Calu3 (cell line): ENCODE measurements at regions not wholly inside any gene's neighbourhood (a gene's known extent, or its start where the extent isn't known, plus 50 kb on each side); places are given as distances from the start of the nearest gene placed in this dataset.

ENCODE experiments used
- BruUV-seq: library from RNA; stranded (reverse); fragments of 400-500 nt; replicated peaks from 2 replicates; lab custom pipeline; 2021; lab: Mats Ljungman, UMichigan
- CTCF ChIA-PET: fragments of 300-600 bp; sonication (Branson Sonifier 250); formaldehyde crosslinking; loops from one replicate; lab custom pipeline; 2022; ENCODE audit warnings: antibody characterized with exemption; lab: Charles Lee
- DNase-seq: peaks from one replicate; pipeline ENCODE4 v3.0.0; 2022
- H3K27ac Mint-ChIP-seq: one replicate; pipeline ENCODE4 v1.8.0; 2022; ENCODE audit warnings: mixed read lengths; ENCODE audit not compliant: unreplicated experiment
- H3K27me3 Mint-ChIP-seq: one replicate; pipeline ENCODE4 v1.8.0; 2022; ENCODE audit warnings: mixed read lengths; ENCODE audit not compliant: unreplicated experiment
- H3K36me3 Mint-ChIP-seq: one replicate; pipeline ENCODE4 v1.8.0; 2022; ENCODE audit warnings: mild to moderate bottlenecking, moderate library complexity, mixed read lengths; ENCODE audit not compliant: insufficient read depth, unreplicated experiment
- H3K4me1 Mint-ChIP-seq: one replicate; pipeline ENCODE4 v1.8.0; 2022; ENCODE audit warnings: mild to moderate bottlenecking, low read depth, mixed read lengths; ENCODE audit not compliant: unreplicated experiment
- H3K4me3 Mint-ChIP-seq: one replicate; pipeline ENCODE4 v1.8.0; 2022; ENCODE audit warnings: mild to moderate bottlenecking, low read depth, moderate library complexity, mixed read lengths; ENCODE audit not compliant: unreplicated experiment
- H3K9me3 Mint-ChIP-seq: one replicate; pipeline ENCODE4 v1.8.0; 2022; ENCODE audit warnings: low read depth, mixed read lengths; ENCODE audit not compliant: unreplicated experiment
- intact Hi-C: fragments of 100-400 bp; cut with micrococcal nuclease; formaldehyde crosslinking; loops from one replicate; pipeline ENCODE4 v1.10.0; 2022; ENCODE audit not compliant: unreplicated experiment
- TF ChIP-seq, protein P1 (sequence below): fragments of 200-600 bp; IDR thresholded peaks from one replicate; pipeline ENCODE4 v1.8.0; 2022; ENCODE audit warnings: antibody characterized with exemption; ENCODE audit not compliant: unreplicated experiment

DNA sequence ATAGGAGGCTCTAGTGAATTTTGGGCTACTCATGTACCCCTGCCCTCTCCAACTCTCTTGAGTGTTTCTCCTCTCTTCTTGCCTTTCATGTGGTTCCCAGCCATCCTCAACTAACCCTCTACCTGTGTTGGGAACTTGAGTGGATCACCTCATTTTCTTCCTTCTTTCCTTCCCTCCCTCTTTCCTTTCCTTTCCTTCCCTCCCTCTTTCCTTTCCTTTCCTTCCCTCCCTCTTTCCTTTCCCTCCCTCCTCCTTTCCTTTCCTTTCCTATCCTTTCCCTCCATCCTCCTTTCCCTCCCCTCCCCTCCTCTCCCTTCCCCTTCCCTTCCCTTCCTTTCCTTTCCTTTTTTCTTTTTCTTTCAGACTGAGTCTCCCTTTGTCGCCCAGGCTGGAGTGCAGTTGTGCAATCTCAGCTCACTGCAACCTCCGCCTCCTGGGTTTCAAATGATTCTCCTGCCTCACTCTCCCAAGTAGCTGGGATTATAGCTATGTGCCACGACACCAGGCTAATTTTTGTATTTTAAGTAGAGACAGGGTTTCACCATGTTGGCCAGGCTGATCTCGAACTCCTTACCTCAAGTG is 63.8 kb downstream of the BTBD3 start:
- Mint-ChIP-seq H3K4me3 (no peak overlapping the region), H3K27me3 (no peaks in the 10 kb centered on the region), H3K4me1 (no peaks in the 10 kb centered on the region), H3K9me3 (no peaks in the 10 kb centered on the region), H3K27ac (no peak overlapping the region), H3K36me3 (no peaks in the 10 kb centered on the region)
- intact Hi-C loops, result no loop called here
- no TSS peak for BruUV-seq
- TF ChIP-seq, protein P1, sequence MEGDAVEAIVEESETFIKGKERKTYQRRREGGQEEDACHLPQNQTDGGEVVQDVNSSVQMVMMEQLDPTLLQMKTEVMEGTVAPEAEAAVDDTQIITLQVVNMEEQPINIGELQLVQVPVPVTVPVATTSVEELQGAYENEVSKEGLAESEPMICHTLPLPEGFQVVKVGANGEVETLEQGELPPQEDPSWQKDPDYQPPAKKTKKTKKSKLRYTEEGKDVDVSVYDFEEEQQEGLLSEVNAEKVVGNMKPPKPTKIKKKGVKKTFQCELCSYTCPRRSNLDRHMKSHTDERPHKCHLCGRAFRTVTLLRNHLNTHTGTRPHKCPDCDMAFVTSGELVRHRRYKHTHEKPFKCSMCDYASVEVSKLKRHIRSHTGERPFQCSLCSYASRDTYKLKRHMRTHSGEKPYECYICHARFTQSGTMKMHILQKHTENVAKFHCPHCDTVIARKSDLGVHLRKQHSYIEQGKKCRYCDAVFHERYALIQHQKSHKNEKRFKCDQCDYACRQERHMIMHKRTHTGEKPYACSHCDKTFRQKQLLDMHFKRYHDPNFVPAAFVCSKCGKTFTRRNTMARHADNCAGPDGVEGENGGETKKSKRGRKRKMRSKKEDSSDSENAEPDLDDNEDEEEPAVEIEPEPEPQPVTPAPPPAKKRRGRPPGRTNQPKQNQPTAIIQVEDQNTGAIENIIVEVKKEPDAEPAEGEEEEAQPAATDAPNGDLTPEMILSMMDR, result no peak
- CTCF ChIA-PET, result no interaction called here
- no peak for DNase-seq

DNA sequence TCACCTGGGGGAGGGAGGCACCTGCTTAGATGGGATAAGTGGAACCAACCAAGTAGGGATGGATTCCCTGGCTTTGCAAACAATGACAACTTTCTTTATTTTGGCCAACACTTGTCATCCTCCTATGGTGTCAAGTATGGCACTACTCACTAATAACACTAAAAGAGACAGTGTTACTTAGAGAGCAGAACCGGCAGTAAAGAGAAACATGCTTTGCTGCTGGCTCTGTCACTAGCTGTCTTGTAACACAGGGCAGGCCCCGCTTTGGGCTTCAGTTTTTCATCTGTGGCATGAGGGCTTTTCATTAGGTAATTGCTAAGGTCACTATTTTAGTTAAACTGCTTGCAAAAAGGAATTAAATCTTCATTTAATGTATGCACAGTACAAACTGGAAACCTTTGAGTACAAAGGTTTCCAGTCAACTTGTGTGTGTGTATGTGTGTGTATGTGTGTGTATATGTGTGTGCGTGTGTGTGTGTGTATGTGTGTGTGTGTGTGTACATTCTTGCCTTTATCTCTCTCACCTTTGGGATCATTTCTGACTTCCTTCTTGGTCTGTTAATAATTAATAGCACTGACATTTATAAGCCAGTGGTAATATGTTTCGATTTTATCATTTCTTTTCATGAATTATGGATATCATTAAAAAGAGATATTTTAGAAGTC is 64.7 kb downstream of the BTBD3 start:
- Mint-ChIP-seq H3K4me1 (no peaks in the 10 kb centered on the region), H3K27ac (peak overlapping the region; percentile 44), H3K4me3 (peak overlapping the region; percentile 34), H3K27me3 (no peaks in the 10 kb centered on the region), H3K36me3 (no peaks in the 10 kb centered on the region), H3K9me3 (no peaks in the 10 kb centered on the region)
- no peak for DNase-seq
- BruUV-seq, result no TSS peak
- intact Hi-C loops, result no loop called here
- CTCF ChIA-PET, result no interaction called here
- TF ChIP-seq, protein P1, result no peak

DNA sequence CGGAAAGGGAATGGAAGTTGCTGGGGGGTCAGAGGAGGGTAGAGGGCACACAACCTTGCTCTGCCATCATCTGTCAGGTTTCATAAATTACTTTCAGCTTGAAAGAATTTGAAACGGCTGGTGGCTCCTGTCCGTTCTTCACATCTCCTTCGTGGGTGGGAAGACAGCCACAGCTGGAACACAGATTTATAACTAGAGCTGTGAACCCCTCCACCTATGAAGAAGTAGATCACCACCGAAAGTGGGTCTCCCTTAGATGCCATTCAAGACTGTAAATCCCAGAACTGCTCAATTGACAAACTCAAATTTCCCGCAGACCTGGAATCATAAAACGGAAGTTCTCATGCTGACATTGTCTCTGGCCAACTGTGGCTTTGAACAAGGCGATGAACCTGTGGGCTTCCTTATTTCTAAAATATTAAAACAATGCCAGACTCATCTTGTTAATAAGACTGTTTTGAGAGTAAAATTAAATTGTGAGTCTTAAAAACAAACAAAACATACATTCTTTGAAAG is 65.3 kb downstream of the BTBD3 start:
- H3K9me3 Mint-ChIP-seq, result no peaks in the 10 kb centered on the region
- intact Hi-C loops, result no loop called here
- DNase-seq, result no peak
- H3K27ac Mint-ChIP-seq, result peak overlapping the region; percentile 44
- no peaks in the 10 kb centered on the region for H3K4me1 Mint-ChIP-seq
- TF ChIP-seq, protein P1, result no peak
- no peaks in the 10 kb centered on the region for H3K36me3 Mint-ChIP-seq
- peak overlapping the region; percentile 34 for H3K4me3 Mint-ChIP-seq
- no TSS peak for BruUV-seq
- CTCF ChIA-PET, result no interaction called here
- H3K27me3 Mint-ChIP-seq, result no peaks in the 10 kb centered on the region

DNA sequence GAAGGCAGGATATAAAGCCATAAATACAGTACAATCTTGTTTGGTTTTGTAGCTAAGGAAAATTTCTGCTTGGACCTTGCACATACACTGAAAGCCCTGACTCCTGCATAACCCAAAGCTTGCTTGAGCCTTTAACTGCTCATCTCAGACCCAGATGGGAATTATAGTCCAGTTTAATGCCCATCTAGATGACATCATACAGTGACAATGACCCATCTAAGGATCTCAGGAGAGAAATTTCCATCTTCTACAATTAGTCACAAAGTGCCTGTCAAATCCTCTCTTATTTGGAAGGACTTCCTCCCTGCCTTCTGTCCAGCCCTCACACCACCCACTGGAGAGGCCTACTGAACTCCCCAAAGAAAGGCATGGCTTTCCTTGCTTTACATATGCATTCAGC is 69.3 kb downstream of the BTBD3 start:
- no peak for DNase-seq
- no peaks in the 10 kb centered on the region for H3K4me1 Mint-ChIP-seq
- no peak overlapping the region for H3K4me3 Mint-ChIP-seq
- no peaks in the 10 kb centered on the region for H3K27me3 Mint-ChIP-seq
- H3K27ac Mint-ChIP-seq, result no peak overlapping the region
- TF ChIP-seq, protein P1, result no peak
- CTCF ChIA-PET, result interaction anchor here (0.6 kb wide), 1 partner anchor 733 kb away, joined by 3 read pairs; no protein-coding TSS in a partner anchor
- H3K36me3 Mint-ChIP-seq, result no peaks in the 10 kb centered on the region
- intact Hi-C loops, result no loop called here
- no TSS peak for BruUV-seq
- H3K9me3 Mint-ChIP-seq, result no peaks in the 10 kb centered on the region
